ENCODE measurements at regions not wholly inside any gene's neighbourhood (a gene's known extent, or its start where the extent isn't known, plus 50 kb on each side); places are given as distances from the start of the nearest gene placed in this dataset.

DNA sequence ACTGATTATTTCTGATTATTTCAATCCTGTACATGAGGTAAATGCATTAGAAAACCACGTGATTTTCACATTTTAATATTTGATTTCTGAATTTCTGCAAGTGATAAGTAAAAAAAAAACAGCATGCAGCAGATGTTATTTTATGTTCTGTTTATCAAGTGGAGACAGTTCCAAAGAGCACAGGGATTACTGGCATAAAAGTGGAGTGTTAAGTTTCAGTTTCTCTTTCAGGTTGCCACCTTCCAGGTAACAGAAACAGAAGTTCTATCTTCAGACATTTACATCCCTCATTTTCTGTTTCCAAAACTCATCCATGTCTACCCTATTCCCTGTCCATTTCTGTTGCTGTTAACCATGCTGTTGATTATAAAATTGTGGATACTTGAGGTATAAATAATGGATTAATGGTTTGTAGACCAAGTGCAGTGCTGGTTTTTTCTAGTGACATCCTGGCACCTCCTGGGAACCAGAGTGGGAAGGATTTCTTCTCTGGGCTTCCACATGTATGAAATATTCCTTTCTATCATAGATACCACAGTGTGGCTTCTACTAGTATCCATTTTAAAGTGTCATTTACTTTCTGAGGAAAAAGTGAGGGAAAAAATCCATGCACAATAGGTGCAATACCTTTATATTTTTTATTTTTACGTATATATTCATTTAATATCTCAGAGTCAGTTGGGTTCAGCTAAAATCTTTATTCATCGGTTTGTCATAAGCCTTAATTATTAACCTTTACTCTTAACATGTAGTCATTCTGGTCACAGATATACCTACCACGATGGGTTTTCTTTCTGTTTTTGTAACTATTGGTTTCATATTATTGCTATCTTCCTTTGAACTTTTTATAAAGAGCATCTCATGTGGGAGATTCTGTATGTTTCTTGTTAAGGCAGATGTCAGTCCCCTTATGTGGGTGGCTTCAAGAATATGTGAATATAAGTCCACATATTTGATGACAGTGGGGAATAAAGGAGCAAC lies 1010.0 kb downstream of the SQOR start:
- no peak for TF ChIP-seq MAX (IDR thresholded peaks at IDR 0.05)
- no peak for TF ChIP-seq SREBF2 (IDR thresholded peaks at IDR 0.05)
- TF ChIP-seq EHMT2 (IDR thresholded peaks at IDR 0.05; ENCODE audit: low read depth): no peak
- TF ChIP-seq CHD2 (IDR thresholded peaks at IDR 0.05; ENCODE audit: low read length, partially characterized antibody): no peak
- TF ChIP-seq CTCF (IDR thresholded peaks at IDR 0.05): no peak
- TF ChIP-seq CBX8 (IDR thresholded peaks at IDR 0.05): no peak
- TF ChIP-seq REST (IDR thresholded peaks at IDR 0.05): no peak
- no peak for TF ChIP-seq ESRRA (IDR thresholded peaks at IDR 0.05; ENCODE audit: borderline replicate concordance, low read length)
- TF ChIP-seq POLR2A (IDR thresholded peaks at IDR 0.05; ENCODE audit: low read length): no peak
- TF ChIP-seq JUN (IDR thresholded peaks at IDR 0.05): no peak

Data from A549 (cell line).